H1 (cell line): ENCODE measurements at regions not wholly inside any gene's neighbourhood (a gene's known extent, or its start where the extent isn't known, plus 50 kb on each side); places are given as distances from the start of the nearest gene placed in this dataset.

Experiments used
- CEBPB ChIP-seq: IDR thresholded peaks from 2 replicates; pipeline ENCODE4 v1.6.1; 2012; ENCODE audit warnings: low read depth, low read length
- CHD2 ChIP-seq: IDR thresholded peaks from 2 replicates; pipeline ENCODE4 v1.6.1; 2012; ENCODE audit warnings: low read length, improper control_type of control experiment
- JUND ChIP-seq: IDR thresholded peaks from 2 replicates; pipeline ENCODE4 v1.6.1; 2011; ENCODE audit warnings: mild to moderate bottlenecking, improper control_type of control experiment, low read length
- KDM1A ChIP-seq: fragments of 200-600, 300-600 bp; sonication (generic); IDR thresholded peaks from 2 replicates; pipeline ENCODE4 v1.7.1; 2016; ENCODE audit warnings: mild to moderate bottlenecking, low read length, borderline replicate concordance
- POLR2A ChIP-seq, 2 experiments: IDR thresholded peaks; 1 replicate in 1 of 2; 2 replicates in 1 of 2; pipeline ENCODE4 v1.6.1; 2011; ENCODE audit warnings: low read depth in 2 of 2, low read length in 2 of 2, mild to moderate bottlenecking in 2 of 2; ENCODE audit errors: control extremely low read depth in 1 of 2
- POLR2AphosphoS5 ChIP-seq: IDR thresholded peaks from 2 replicates; pipeline ENCODE4 v1.6.1; 2011; ENCODE audit warnings: low read depth, low read length
- SIN3A ChIP-seq, 2 experiments: IDR thresholded peaks in 1 of 2; conservative IDR thresholded peaks in 1 of 2; 2 replicates each; pipeline ENCODE4 v1.6.1; 2011 to 2012; ENCODE audit warnings: low read length in 2 of 2, improper control_type of control experiment in 1 of 2, low read depth in 1 of 2, mild to moderate bottlenecking in 1 of 2
- TF ChIP-seq, protein P1 (sequence below): fragments of 300-600 bp; sonication (generic); IDR thresholded peaks from 2 replicates; pipeline ENCODE4 v1.7.1; 2012; ENCODE audit warnings: low read length, moderate library complexity, mild to moderate bottlenecking, inconsistent platforms; ENCODE audit not compliant: insufficient replicate concordance

DNA sequence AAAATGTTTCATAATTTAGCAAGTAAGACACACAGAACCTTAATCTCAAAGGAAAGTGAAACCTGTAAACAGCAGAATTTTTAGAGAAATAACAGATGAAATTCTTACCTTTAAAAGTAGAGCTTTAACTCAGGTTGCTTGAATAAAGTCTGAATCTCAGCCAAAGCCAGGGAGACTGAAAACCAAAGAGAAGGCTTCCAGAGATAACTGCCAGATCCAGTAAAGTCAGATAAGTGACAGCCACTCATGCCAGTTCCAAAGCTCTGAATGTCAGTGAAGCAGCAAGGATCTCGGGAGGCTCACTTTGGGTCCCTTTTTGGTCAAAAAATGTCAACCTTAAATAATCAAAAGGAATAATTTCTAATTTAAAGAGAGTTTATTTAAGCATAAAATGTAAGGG is 199.9 kb upstream of the CHRM3 start (continued):
- TF ChIP-seq, protein P1, sequence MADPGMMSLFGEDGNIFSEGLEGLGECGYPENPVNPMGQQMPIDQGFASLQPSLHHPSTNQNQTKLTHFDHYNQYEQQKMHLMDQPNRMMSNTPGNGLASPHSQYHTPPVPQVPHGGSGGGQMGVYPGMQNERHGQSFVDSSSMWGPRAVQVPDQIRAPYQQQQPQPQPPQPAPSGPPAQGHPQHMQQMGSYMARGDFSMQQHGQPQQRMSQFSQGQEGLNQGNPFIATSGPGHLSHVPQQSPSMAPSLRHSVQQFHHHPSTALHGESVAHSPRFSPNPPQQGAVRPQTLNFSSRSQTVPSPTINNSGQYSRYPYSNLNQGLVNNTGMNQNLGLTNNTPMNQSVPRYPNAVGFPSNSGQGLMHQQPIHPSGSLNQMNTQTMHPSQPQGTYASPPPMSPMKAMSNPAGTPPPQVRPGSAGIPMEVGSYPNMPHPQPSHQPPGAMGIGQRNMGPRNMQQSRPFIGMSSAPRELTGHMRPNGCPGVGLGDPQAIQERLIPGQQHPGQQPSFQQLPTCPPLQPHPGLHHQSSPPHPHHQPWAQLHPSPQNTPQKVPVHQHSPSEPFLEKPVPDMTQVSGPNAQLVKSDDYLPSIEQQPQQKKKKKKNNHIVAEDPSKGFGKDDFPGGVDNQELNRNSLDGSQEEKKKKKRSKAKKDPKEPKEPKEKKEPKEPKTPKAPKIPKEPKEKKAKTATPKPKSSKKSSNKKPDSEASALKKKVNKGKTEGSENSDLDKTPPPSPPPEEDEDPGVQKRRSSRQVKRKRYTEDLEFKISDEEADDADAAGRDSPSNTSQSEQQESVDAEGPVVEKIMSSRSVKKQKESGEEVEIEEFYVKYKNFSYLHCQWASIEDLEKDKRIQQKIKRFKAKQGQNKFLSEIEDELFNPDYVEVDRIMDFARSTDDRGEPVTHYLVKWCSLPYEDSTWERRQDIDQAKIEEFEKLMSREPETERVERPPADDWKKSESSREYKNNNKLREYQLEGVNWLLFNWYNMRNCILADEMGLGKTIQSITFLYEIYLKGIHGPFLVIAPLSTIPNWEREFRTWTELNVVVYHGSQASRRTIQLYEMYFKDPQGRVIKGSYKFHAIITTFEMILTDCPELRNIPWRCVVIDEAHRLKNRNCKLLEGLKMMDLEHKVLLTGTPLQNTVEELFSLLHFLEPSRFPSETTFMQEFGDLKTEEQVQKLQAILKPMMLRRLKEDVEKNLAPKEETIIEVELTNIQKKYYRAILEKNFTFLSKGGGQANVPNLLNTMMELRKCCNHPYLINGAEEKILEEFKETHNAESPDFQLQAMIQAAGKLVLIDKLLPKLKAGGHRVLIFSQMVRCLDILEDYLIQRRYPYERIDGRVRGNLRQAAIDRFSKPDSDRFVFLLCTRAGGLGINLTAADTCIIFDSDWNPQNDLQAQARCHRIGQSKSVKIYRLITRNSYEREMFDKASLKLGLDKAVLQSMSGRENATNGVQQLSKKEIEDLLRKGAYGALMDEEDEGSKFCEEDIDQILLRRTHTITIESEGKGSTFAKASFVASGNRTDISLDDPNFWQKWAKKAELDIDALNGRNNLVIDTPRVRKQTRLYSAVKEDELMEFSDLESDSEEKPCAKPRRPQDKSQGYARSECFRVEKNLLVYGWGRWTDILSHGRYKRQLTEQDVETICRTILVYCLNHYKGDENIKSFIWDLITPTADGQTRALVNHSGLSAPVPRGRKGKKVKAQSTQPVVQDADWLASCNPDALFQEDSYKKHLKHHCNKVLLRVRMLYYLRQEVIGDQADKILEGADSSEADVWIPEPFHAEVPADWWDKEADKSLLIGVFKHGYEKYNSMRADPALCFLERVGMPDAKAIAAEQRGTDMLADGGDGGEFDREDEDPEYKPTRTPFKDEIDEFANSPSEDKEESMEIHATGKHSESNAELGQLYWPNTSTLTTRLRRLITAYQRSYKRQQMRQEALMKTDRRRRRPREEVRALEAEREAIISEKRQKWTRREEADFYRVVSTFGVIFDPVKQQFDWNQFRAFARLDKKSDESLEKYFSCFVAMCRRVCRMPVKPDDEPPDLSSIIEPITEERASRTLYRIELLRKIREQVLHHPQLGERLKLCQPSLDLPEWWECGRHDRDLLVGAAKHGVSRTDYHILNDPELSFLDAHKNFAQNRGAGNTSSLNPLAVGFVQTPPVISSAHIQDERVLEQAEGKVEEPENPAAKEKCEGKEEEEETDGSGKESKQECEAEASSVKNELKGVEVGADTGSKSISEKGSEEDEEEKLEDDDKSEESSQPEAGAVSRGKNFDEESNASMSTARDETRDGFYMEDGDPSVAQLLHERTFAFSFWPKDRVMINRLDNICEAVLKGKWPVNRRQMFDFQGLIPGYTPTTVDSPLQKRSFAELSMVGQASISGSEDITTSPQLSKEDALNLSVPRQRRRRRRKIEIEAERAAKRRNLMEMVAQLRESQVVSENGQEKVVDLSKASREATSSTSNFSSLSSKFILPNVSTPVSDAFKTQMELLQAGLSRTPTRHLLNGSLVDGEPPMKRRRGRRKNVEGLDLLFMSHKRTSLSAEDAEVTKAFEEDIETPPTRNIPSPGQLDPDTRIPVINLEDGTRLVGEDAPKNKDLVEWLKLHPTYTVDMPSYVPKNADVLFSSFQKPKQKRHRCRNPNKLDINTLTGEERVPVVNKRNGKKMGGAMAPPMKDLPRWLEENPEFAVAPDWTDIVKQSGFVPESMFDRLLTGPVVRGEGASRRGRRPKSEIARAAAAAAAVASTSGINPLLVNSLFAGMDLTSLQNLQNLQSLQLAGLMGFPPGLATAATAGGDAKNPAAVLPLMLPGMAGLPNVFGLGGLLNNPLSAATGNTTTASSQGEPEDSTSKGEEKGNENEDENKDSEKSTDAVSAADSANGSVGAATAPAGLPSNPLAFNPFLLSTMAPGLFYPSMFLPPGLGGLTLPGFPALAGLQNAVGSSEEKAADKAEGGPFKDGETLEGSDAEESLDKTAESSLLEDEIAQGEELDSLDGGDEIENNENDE = no peak
- TF ChIP-seq JUND = no peak
- no peak for TF ChIP-seq KDM1A
- TF ChIP-seq CEBPB = no peak
- no peak for TF ChIP-seq POLR2AphosphoS5
- TF ChIP-seq POLR2A (IDR thresholded peaks at IDR 0.05; ENCODE audit: control extremely low read depth in 1 of 2, low read depth in 2 of 2, low read length in 2 of 2) = no peak
- TF ChIP-seq CHD2 = no peak
- TF ChIP-seq SIN3A (conservative IDR thresholded peaks at IDR 0.05 in 1 of 2, IDR thresholded peaks at IDR 0.05 in 1 of 2; ENCODE audit: low read depth in 1 of 2, low read length in 2 of 2) = no peak
